Loucy (cell line): ENCODE measurements at regions not wholly inside any gene's neighbourhood (a gene's known extent, or its start where the extent isn't known, plus 50 kb on each side); places are given as distances from the start of the nearest gene placed in this dataset.

ENCODE experiments used
- H2AFZ ChIP-seq: fragments of 200-600 bp; sonication (generic); 2 replicates; pipeline ENCODE4 v1.6.0; 2016; ENCODE audit warnings: antibody characterized with exemption, mild to moderate bottlenecking, low read length, moderate library complexity
- H3F3A ChIP-seq: fragments of 200-600 bp; 2 replicates; pipeline ENCODE4 v1.6.0; 2016; ENCODE audit warnings: antibody characterized with exemption, low read depth, mild to moderate bottlenecking
- H3K27me3 ChIP-seq: fragments of 200-600 bp; sonication (generic); 2 replicates; pipeline ENCODE4 v1.6.1; 2014; ENCODE audit warnings: low read length, mild to moderate bottlenecking; ENCODE audit not compliant: insufficient read depth, poor library complexity, severe bottlenecking
- H3K36me3 ChIP-seq: fragments of 200-600 bp; sonication (generic); 2 replicates; pipeline ENCODE4 v1.6.1; 2016; ENCODE audit warnings: low read length; ENCODE audit not compliant: insufficient read depth
- H3K4me1 ChIP-seq: fragments of 200-600 bp; sonication (generic); 2 replicates; pipeline ENCODE4 v1.5.1; 2014; ENCODE audit warnings: low read length, mild to moderate bottlenecking; ENCODE audit not compliant: insufficient read depth, poor library complexity, severe bottlenecking
- H3K4me2 ChIP-seq: fragments of 200-600 bp; sonication (generic); 2 replicates; pipeline ENCODE4 v1.6.0; 2014; ENCODE audit warnings: antibody characterized with exemption, low read length, low read depth, mild to moderate bottlenecking; ENCODE audit not compliant: poor library complexity, severe bottlenecking
- H3K4me3 ChIP-seq: fragments of 200-600 bp; sonication (generic); 2 replicates; pipeline ENCODE4 v1.5.1; 2014; ENCODE audit warnings: low read length, mild to moderate bottlenecking, mixed read lengths; ENCODE audit not compliant: poor library complexity, severe bottlenecking
- H3K79me2 ChIP-seq: fragments of 200-600 bp; sonication (generic); 2 replicates; pipeline ENCODE4 v1.6.1; 2014; ENCODE audit warnings: low read length; ENCODE audit not compliant: insufficient read depth
- H3K9ac ChIP-seq: fragments of 200-600 bp; sonication (generic); 2 replicates; pipeline ENCODE4 v1.6.0; 2014; ENCODE audit warnings: mild to moderate bottlenecking, low read depth, low read length, moderate library complexity; ENCODE audit not compliant: poor library complexity, severe bottlenecking
- H3K9me2 ChIP-seq: fragments of 200-600 bp; sonication (generic); replicated peaks from 2 replicates; pipeline ENCODE4 v1.6.1; 2016; ENCODE audit warnings: low read depth, low read length, mixed read lengths
- H3K9me3 ChIP-seq: fragments of 200-600 bp; sonication (generic); 2 replicates; pipeline ENCODE4 v1.6.1; 2014; ENCODE audit warnings: mild to moderate bottlenecking, antibody characterized with exemption, low read length, low read depth; ENCODE audit not compliant: insufficient read depth
- H4K20me1 ChIP-seq: fragments of 200-600 bp; sonication (generic); 2 replicates; pipeline ENCODE4 v1.6.0; 2014; ENCODE audit warnings: antibody characterized with exemption, low read length, mild to moderate bottlenecking; ENCODE audit not compliant: insufficient read depth, poor library complexity, severe bottlenecking
- EZH2phosphoT487 ChIP-seq: fragments of 200-600 bp; IDR thresholded peaks from 2 replicates; pipeline ENCODE4 v1.6.1; 2018; ENCODE audit warnings: antibody characterized with exemption, mild to moderate bottlenecking, moderate library complexity, borderline replicate concordance
- TF ChIP-seq, protein P1 (sequence below): fragments of 200-600 bp; sonication (generic); conservative IDR thresholded peaks from 2 replicates; pipeline ENCODE4 v1.5.1; 2014; ENCODE audit warnings: mild to moderate bottlenecking, antibody characterized with exemption, low read length

DNA sequence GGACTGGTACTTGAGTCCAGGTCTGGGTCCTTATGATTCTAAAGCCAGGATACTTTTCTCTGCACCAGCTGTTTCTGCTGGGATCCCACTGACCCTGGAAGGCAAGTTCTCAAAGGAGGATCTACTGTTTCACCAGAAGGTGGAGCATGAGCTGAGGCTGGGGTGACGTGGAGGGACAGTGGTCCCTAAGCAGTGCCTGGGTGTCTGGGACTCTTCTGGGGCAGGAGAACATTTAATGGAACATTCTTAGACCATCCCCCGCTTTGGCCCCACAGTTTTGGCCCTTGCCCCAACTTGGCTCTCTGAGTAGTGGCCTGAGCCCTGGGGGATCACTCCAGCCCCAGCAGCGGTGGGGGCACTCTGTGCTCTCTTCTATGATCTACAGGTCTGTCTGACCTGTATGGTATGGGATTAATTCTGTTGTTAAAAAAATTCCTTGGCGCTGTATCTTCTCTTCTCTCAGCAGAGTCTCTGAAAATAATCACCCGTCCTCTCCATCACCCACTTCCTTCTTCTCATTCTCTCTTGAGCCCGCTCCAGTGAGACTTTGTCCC is 60.3 kb upstream of the CSF3R start:
- Histone ChIP-seq H3K79me2 (no peaks in the 10 kb centered on the region), H3K4me2 (no peak overlapping the region), H3K9ac (no peak overlapping the region), H3K36me3 (no peaks in the 10 kb centered on the region), H3K4me1 (no peaks in the 10 kb centered on the region), H3K27me3 (no peaks in the 10 kb centered on the region), H4K20me1 (no peaks in the 10 kb centered on the region), H3K9me2 (no peaks in the 10 kb centered on the region), H3F3A (no peaks in the 10 kb centered on the region), H2AFZ (no peak overlapping the region), H3K9me3 (no peaks in the 10 kb centered on the region), H3K4me3 (no peak overlapping the region)
- TF ChIP-seq, protein P1, sequence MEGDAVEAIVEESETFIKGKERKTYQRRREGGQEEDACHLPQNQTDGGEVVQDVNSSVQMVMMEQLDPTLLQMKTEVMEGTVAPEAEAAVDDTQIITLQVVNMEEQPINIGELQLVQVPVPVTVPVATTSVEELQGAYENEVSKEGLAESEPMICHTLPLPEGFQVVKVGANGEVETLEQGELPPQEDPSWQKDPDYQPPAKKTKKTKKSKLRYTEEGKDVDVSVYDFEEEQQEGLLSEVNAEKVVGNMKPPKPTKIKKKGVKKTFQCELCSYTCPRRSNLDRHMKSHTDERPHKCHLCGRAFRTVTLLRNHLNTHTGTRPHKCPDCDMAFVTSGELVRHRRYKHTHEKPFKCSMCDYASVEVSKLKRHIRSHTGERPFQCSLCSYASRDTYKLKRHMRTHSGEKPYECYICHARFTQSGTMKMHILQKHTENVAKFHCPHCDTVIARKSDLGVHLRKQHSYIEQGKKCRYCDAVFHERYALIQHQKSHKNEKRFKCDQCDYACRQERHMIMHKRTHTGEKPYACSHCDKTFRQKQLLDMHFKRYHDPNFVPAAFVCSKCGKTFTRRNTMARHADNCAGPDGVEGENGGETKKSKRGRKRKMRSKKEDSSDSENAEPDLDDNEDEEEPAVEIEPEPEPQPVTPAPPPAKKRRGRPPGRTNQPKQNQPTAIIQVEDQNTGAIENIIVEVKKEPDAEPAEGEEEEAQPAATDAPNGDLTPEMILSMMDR, result peak; percentile 62
- no peak for TF ChIP-seq EZH2phosphoT487

- Histone ChIP-seq H3K9me2 (no peaks in the 10 kb centered on the region), H3K4me2 (no peak overlapping the region), H2AFZ (no peak overlapping the region), H3K9ac (no peak overlapping the region), H3K27me3 (no peaks in the 10 kb centered on the region), H3K9me3 (no peaks in the 10 kb centered on the region), H3K4me3 (no peak overlapping the region), H3K36me3 (no peaks in the 10 kb centered on the region), H3K79me2 (no peaks in the 10 kb centered on the region), H3K4me1 (no peaks in the 10 kb centered on the region), H4K20me1 (no peaks in the 10 kb centered on the region), H3F3A (no peaks in the 10 kb centered on the region)
- no peak for TF ChIP-seq EZH2phosphoT487
- TF ChIP-seq, protein P1, result no peak
Observed at GRCh38 chr1:36542024-36542961, 59.6 kb upstream of the CSF3R start.

DNA sequence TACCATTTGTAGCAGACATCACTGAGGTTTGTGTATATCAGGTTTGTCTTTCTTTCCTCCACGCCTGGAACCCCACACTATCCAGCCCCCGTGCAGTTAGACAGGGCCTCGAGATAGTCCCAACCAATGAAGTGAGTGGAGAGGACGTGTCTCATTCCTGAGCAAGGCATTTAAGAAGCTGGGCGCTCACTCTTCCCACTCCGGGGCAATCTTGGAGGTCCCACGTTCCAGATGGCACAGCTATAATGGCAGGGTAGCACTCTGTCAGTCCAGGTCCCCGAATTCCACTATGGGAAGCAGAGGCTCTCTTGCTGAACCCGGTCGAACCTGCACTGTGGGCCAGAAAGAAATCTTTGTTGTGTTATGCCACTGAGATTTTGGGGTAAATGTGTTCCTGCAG is 57.3 kb upstream of the CSF3R start:
- Histone ChIP-seq H3K4me1 (no peaks in the 10 kb centered on the region), H3K4me3 (no peak overlapping the region), H3K9ac (no peak overlapping the region), H2AFZ (no peak overlapping the region), H3K27me3 (no peaks in the 10 kb centered on the region), H3K9me2 (no peaks in the 10 kb centered on the region), H4K20me1 (no peaks in the 10 kb centered on the region), H3F3A (no peaks in the 10 kb centered on the region), H3K4me2 (no peak overlapping the region), H3K36me3 (no peaks in the 10 kb centered on the region), H3K79me2 (no peaks in the 10 kb centered on the region), H3K9me3 (no peaks in the 10 kb centered on the region)
- TF ChIP-seq, protein P1, result no peak
- no peak for TF ChIP-seq EZH2phosphoT487
